CMK (cell line): ENCODE measurements at regions not wholly inside any gene's neighbourhood (a gene's known extent, or its start where the extent isn't known, plus 50 kb on each side); places are given as distances from the start of the nearest gene placed in this dataset.

ENCODE experiments used
- DNase-seq: peaks from one replicate; pipeline ENCODE4 v3.0.0-alpha.2; 2010; ENCODE audit warnings: low read depth

DNA sequence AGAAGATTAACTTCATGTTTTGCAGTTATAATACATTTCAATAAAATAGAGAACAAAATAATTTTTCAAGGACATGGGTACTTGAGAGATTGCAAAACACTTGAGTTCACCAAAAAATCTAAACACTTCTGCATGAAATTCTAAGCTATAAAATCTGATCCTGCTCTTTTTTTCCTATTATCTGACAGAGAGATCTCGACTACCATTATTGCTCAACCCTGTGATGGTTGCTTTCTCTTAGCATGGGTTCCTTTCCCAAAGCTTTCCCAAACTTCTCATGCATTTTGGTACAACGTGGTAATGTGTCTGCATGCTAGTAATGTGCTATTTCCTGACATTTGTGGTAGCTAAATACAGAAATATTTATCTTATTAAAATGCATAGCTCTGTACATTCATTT is 1243.1 kb upstream of the ADGRB3 start:
- DNase-seq, result no peak

DNA sequence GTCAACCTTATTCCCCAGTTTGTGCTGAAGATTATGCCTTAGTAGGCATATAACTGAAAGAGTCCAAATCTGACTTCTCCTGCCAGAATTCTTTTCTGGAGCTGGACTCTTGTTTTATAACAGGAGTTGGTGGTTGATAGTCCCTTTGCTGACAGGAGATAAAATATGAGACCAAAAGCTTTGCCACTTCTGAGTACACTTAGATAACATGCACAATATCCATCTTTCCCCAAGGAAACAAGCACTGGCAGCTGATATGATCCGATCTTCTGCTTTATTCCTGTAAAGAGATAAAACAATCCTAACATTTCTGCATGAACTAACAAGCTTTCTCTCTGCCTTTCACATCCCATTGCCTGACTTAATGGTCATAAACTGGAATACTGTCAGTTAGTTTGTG is 1265.4 kb upstream of the ADGRB3 start:
- peak; percentile 11 for DNase-seq

- no peak for DNase-seq
Observed at GRCh38 chr6:67362976-67363375, 1272.1 kb upstream of the ADGRB3 start.

DNA sequence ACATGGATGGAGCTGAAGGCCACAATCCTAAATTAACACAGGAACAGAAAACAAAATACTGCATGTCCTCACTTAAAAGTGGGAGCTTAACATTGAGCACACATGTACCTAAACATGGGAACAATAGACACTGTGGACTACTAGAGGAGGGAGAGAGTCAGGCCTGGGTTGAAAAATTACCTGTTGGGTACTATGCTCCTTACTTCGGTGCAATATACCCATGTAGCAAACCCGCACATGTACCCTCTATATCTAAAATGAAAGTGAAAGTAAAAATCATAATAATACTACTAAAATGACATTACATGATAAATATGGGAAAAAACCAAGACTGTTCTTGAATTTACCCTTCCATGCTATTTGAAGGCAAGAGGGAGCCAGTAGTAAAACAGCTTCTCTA is 1273.8 kb upstream of the ADGRB3 start:
- DNase-seq, result no peak

GRCh38 chr6:67358241-67358640 is 1276.8 kb upstream of the ADGRB3 start:
- DNase-seq, result no peak

DNA sequence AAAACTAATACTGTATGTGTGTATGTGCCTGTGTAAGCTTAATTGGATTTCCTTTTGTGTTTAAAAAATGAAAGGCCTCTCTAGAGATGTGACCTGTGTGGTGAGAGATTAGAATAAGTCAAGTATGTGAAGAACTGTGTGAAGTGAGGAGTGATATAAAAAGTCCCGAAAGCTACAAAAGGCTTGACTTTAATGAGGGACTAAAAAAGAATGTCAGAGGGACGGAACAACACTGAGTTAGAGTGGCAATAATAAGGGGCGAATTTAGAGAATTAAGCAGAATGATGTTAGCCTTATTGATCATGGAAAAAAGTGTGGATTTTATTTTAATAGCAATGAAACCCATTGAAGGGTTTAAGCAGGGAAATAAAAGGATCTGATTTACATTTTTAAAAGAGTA is 1281.2 kb upstream of the ADGRB3 start:
- DNase-seq, result no peak

GRCh38 chr6:67352717-67353116 is 1282.4 kb upstream of the ADGRB3 start:
- DNase-seq, result no peak

GRCh38 chr6:67350729-67351128 is 1284.4 kb upstream of the ADGRB3 start:
- no peak for DNase-seq

DNA sequence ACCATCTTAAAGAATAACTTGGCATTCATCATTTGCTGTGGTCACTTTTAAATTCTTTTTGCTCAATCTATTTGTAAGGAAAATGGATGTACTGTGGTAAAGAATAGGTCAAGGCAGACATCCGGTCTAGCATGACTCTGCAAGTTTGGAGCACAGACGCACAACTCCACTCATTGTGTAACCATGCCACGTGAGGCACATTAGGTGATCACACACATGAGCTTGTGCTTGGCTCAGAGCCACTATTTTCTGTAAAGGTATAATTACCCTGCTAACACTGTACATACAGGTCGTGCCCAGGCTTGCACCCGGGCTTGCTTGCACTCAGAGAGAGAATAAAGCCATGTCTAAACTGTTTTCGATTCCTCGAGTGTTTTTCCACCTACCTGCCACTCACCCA is 1289.1 kb upstream of the ADGRB3 start:
- no peak for DNase-seq

DNA sequence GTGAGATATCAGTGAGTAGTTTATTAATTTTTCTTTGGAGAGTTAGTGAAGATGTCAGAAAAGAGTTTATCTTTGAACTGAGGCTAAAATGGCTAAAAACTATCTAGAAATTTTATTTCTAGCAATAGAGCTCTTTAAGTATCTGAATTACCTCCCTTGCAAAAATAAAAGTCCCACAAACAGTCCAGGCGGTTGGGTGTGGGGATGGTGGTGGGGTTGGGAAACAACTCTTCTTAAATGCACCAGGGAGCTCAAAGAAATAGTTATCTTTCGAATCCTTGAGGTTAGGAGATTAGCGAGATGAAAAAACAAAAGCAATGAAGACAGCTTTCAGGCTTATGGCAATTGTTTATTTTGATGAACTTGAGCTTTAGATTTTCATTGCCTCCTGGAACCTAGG is 1299.1 kb upstream of the ADGRB3 start:
- DNase-seq, result no peak

DNA sequence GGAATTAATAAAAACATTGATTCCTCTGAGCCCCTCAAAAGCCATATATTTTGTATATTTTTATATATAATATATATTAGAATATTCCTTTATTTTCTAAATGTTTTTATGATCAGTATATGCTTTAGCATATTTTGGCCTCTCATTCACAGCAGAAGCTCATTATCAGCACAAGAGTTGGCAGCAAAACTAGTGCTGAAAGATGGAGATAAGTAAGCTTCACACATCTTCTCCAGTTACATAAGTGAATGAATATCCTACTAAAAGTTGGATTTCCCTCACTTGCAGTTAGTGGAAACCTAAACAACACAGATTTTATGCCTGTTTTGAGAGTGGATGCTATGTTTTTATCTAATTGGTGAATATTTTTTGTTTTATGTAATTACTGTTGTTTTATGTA is 1303.8 kb upstream of the ADGRB3 start:
- DNase-seq, result no peak

DNA sequence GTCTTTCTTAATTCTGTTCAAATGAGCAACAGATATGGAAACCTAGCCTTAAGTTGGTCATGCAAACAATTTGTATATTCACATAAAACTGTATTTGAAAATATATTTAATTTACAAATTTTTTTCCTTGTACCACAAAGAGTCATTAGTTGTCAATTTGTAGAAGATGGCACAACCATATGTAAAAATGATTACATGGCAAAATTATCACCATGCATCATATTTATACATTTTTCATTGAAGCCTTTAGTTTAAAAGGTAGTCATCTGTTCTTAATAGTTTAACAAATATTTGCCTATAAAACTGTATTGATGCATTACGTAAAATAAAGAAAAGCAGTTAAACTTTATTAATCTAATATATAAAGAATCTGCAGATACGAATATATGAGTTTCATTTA is 1306.8 kb upstream of the ADGRB3 start:
- no peak for DNase-seq

DNA sequence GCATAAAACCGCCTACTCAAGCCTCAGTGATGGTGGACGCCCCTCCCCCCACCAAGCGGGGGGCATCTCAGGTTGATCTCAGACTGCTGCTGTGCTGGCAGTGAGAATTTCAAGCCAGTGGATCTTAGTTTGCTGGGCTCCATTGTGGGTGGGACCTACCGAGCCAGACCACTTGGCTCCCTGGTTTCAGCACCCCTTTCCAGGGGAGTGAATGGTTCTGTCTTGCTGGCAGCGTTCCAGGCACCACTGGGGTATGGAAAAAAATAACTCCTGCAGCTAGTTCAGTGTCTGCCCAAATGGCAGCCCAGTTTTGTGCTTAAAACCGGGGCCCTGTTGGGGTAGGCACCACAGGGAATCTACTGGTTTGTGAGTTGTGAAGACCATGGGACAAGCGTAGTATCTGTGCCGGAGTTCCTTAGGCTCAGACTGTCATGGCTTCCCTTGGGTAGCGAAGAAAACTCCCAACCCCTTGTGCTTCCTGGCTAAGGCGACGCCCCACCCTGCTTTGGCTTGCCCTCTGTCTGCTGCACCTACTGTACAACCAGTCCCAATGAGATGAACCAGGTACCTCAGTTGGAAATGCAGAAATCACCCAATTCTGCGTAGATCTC is 1334.5 kb upstream of the ADGRB3 start:
- no peak for DNase-seq

DNA sequence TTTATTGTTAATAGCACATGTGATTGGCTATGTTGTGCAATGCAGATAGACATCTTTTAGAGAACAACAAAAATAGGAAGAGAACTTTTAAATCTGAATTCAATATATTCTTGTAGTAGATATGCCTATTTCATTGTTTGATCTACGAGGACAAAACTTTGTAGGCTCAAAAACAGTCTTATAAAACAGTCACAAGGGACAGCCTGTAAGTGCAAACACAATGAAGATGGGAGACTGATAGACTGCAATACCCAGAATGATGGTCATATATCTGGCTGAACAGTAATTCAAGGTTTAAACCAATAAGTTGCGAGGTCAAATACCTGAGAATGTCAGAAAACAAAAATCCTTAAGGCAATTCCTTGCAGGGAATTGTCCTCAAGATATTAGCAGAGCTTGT is 1342.9 kb upstream of the ADGRB3 start:
- DNase-seq, result no peak

DNA sequence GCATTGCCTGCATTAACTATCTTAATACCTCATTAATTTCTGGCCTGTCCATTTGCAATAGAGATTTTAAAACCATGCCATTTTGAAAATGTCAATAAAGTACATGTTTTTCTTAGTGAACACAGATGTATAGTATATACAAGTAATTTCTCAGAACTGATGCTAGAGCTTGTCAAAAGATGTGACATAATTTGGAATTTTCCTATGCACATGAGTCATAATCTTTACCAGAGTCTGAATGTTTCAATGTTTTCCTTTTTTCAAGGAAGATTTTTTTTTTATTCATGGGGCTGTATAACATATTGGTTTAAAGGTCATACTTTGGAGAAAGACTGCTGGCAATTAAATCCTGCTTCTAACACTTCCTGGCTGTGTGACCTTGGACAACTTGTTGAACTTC is 1347.5 kb upstream of the ADGRB3 start:
- no peak for DNase-seq

- no peak for DNase-seq
Observed at GRCh38 chr6:67285770-67286495, 1349.1 kb upstream of the ADGRB3 start.

GRCh38 chr6:67277312-67277711 is 1357.8 kb upstream of the ADGRB3 start:
- no peak for DNase-seq

- no peak for DNase-seq
Observed at GRCh38 chr6:67265996-67266921, 1368.8 kb upstream of the ADGRB3 start.

DNA sequence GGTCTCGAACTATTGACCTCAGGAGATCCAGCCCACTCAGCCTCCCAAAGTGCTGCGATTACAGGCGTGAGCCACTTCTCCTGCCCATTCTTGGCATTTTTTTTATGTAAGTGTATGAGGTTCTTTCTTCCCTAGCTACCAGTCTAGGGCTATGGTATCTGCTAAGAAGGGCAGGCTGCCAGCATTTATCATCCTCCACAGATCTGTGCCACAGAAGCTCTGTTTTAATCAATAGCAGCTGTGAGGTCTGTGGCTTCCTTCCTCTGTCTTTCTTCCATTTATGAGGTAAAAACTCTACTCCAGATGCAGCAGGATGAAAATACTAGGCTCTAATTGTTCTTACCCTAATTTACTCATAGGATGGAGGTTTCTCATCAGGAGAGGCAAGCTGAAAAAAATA is 1382.4 kb upstream of the ADGRB3 start:
- peak; percentile 9 for DNase-seq

DNA sequence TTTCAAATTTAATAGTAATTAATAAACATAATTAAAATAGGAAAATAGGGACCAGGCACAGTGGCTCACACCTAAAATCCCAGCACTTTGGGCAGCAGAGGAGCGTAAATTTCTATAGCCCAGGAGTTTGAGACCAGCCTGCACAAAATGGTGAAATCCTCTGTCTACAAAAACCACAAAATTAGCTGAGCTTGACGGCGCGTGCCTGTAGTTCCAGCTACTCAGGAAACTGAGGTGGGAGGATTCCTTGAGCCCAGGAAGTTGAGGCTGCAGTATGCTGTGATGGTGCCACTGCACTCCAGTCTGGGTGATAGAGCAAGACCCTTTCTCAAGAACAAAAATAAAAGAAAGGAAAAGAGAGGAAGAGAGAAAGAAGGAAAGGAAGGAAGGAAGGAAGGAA is 1387.0 kb upstream of the ADGRB3 start:
- no peak for DNase-seq

GRCh38 chr6:67244037-67244436 is 1391.0 kb upstream of the ADGRB3 start:
- DNase-seq, result no peak

DNA sequence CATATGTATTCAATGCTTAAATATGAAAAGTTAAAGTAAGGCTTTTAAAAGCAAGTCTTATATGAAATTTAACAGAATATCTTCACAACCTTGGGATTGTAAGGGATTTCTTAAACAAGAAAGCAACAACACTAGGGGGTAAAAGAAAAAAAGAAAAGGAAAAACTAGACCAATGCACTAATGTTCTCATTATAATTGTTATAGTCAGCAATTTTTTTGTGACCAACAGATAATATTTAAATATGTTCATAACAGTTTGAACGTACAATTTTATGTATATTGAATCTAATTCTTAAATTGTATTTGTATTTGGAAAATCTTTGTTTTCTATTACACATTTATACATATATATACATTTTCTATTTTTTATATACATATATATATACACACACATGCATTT is 1397.8 kb upstream of the ADGRB3 start:
- no peak for DNase-seq

GRCh38 chr6:67231092-67231491 is 1404.0 kb upstream of the ADGRB3 start:
- no peak for DNase-seq
